Medulla oblongata (tissue), 1 donor: ENCODE measurements at regions not wholly inside any gene's neighbourhood (a gene's known extent, or its start where the extent isn't known, plus 50 kb on each side); places are given as distances from the start of the nearest gene placed in this dataset.

Experiments
- DNase-seq: peaks from one replicate; pipeline ENCODE4 v3.0.0-alpha.2; 2015; ENCODE audit errors: extremely low spot score

DNA sequence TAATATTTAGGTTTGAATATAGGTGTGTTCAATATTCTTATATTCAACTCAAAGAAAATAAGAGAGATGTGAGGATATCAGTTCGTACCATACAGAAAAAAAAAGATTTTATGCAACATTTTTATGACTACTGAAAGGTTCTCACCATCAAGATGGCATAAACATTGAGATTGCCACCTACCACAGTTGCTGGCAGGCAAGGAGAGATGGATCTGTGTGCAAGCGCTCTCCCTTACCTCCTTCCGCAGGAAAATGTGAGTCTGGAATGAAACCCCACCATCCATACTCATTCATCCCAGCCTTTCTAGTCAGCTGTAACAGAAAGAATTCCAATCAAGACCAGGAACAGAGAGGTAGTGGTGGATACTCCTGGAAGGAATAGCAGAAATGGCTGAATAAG is 376.9 kb downstream of the PPP3CA start:
- no peak for DNase-seq

DNA sequence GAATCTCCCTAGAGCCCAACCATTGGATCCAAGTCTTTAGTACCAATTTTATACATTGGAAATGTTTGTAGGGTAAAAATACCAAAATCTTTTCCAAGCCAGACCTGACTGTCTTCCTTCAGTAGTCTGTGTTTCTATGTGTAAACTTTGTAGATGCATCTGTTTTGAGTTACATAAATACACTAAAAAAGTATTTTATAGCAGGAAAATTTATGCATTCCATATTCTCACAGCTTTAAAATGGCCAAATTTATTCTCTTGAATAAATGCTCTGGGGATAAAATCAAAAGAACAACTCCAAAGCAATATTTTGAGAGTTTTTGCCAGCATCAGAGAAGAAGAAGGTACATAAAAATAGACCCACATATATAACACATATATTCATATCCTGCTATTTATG is 377.4 kb downstream of the PPP3CA start:
- DNase-seq, result no peak

DNA sequence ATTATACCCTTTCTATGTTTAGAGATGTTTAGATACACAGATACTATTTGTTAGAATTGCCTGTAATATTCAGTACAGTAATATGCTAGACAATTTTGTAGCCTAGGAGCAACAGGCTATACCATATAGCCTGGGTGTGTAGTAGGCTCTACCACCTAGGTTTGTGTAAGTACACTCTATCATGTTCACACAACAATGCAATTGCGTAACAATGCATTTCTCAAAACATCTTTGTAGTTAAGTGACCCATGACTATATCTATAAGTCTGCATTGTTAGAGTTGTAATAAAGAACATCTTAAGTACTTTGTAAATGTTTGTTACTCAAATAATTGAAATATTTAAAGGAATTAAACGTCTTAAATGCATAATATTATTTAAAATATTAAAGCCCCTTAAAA is 379.3 kb downstream of the PPP3CA start:
- DNase-seq, result no peak

GRCh38 chr4:100963627-100964026 is 383.7 kb downstream of the PPP3CA start:
- no peak for DNase-seq

DNA sequence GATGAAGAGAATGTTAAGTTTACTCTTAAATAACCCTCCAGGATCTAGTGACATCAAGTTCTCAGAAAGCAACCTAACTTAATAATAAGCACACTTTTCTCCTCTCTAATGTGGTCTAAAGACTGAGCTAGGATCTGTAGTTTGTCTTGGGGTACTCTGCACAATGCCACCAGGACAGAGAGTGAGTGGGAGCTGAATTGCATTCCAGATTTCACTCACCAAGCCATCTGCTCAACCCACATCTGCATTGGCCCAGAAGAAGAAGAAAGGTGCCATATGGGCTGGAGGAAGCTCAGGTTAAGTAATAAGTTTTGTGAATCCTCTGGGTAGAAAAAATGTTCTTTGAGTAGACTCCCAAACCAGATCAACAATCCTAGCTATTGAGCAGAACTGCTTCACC is 384.6 kb downstream of the PPP3CA start:
- no peak for DNase-seq

GRCh38 chr4:100960232-100960631 is 387.1 kb downstream of the PPP3CA start:
- no peak for DNase-seq

DNA sequence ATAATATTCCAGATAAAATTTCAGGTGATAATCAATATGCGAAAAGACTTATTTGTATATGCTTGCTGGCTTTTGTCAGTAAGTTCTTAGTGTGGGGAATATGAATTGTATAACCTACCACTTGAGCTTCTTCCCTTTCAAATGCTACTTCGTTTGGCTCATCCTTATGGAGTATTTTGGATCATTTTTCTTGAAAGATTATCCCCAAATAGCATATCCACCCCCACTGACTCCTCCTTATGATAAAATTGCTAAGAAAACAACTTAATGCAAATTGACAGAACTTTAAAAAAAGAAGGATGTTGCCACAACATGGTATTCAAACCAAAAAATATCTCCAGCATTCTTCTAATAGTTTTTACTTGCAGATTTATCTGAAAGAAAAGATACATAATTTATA is 393.3 kb downstream of the PPP3CA start:
- no peak for DNase-seq

DNA sequence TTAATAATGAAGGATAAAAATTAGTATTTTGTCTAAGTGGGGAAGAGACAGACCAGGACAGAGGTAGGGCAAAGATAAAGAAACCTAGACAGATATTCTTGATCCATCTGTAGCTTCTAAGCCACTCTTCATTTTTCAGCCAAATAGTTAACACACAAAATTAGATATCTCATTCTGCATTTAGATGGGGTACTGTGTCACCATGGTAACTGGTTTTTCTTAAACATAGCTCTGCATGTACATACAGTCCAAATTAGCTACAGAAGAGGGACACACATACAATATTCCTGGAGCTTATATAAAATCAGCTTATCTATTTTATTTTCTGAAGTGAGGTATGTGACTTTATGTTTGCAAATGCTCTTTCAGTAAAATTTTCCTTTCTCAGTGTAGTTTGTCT is 393.7 kb downstream of the PPP3CA start:
- DNase-seq, result no peak

- DNase-seq, result no peak
Measured at GRCh38 chr4:100952590-100952989, 394.7 kb downstream of the PPP3CA start.

DNA sequence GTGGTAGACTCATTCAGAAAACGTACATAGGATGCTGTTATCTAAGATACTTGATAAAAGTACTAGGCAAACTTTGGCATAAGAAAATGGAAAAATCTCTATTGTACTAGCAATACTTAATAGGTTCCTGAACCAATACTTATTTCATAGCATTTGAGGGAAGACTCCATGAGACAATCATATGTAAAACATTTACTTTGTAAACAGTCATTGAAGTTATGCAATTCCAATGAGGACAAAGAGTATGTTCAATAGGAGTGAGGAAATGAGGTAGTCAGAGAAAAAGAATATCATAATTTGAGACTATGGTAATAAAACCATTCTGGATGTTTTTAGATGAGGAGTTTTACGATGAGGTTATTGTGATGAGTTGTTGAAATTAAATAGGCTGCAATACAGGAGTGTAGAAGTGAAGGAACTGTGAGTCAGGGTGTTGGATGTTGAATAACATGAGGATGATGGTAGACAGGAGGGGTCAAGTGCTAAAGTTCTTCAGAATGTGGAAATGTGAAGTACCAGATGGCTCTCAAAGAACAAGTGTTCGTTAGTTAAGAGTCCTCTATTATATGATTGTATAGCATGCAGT is 397.9 kb downstream of the PPP3CA start:
- DNase-seq, result no peak

- DNase-seq, result no peak
Measured at GRCh38 chr4:100948911-100949310, 398.4 kb downstream of the PPP3CA start.

GRCh38 chr4:100945789-100946188 is 401.5 kb downstream of the PPP3CA start:
- no peak for DNase-seq

- DNase-seq, result no peak
Measured at GRCh38 chr4:100938698-100939097, 408.6 kb downstream of the PPP3CA start.

DNA sequence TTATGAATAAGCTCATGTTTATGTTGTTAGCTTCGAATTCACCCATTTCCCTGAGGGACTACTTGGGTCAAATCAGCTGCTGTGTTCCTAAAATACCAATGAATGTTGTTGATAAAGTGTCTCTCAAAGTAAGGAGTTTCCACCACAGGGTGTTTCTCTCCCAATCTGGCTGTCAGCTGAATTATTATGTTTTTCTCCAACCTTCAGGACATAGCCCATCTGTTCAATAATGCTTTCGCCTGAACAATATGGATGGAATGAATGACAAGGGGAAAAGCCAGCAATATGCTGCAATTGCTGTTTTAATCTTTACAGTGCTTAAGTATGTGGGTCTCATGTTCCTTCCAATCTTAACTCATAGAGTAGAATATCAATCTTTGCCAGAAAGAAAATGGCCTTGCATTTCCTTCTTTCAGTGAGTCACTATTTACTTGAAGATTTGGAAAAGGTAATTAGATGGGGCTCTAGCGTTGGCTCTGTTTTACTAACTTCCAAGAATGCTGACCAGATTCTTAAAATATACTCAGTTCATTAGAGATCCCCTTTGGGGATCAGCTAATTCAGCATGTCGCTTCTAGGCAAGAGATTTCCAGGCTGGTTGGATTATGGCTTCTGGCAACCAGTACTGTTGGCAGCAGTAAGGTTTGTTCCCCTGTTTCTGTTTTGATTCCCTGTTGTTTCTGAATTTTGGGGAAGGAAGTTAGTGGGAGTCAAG is 410.5 kb downstream of the PPP3CA start:
- no peak for DNase-seq

DNA sequence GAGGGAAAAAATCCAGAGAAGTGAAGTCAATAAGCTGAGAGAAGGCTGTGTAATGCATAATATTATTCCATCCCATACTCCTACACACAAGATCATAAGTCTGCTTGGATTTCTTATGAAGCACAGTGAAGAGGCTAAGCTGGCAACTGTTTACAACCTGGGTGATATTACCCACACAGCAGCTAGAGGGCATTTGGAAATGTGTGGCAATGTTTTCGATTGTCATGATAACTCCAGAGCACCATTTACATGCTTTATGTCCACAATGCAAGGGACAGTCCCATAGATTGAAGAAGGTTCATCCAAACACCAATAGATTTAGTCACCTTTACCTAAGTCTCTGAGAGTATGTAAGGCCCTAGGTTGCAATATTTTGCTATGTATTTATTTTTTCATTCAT is 412.2 kb downstream of the PPP3CA start:
- no peak for DNase-seq

DNA sequence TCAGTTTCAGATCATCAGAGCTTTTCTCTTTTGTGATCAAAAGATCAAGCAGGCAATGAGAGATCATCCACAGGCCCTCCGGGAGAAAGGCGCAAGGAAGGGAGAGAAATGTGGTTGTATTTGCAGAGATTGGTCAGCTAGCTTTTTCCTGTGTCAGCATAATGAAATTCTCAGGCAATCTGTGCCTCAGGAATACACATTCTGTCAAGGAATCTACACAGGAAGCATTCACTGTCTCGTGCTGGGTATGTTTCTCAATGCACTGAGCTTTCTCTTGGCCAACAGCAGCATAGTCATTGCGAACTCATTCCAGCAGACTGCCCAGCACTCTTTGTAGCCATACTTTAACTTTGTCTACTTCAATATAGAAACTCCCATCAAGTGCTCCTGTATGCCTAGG is 413.7 kb downstream of the PPP3CA start:
- DNase-seq, result no peak

- no peak for DNase-seq
Measured at GRCh38 chr4:100929758-100930157, 411.9 kb upstream of the EMCN start.

- no peak for DNase-seq
Measured at GRCh38 chr4:100929135-100929534, 411.3 kb upstream of the EMCN start.

- DNase-seq, result no peak
Measured at GRCh38 chr4:100926039-100926717, 408.4 kb upstream of the EMCN start.

DNA sequence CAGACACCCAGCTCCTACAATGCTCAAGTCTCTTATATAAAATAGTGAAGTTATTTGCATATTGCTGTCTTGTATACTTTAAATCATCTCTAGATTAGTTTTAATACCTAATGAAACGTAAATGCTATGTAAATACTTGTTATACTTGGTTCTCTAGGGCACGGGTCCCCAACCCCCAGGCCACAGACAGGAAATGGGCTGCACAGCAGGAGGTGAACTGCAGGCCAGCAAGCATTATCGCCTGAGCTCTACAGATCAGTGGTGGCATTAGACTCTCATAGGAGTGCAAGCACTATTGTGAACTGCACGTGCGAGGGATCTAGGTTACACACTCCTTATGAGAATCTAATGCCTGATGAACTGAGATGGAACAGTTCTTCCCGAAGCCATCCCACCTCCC is 395.9 kb upstream of the EMCN start:
- no peak for DNase-seq

DNA sequence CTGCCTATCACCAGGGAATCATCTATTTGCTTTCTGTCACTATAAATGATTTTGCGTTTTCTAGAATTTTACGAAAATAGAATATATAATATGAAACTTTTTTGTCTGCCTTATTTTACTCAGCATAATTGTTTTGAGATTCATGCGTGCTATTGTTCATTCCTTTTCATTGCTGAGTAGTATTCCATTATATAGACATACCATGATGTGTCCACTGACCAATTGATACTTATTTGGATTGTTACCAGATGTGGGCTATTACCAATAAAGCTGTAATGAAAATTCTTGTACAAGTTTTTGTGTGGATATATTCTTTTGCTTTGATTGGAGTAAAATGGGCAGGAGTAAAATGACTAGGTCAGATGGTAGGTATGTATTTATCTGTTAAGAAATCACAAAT is 390.7 kb upstream of the EMCN start:
- DNase-seq, result no peak

DNA sequence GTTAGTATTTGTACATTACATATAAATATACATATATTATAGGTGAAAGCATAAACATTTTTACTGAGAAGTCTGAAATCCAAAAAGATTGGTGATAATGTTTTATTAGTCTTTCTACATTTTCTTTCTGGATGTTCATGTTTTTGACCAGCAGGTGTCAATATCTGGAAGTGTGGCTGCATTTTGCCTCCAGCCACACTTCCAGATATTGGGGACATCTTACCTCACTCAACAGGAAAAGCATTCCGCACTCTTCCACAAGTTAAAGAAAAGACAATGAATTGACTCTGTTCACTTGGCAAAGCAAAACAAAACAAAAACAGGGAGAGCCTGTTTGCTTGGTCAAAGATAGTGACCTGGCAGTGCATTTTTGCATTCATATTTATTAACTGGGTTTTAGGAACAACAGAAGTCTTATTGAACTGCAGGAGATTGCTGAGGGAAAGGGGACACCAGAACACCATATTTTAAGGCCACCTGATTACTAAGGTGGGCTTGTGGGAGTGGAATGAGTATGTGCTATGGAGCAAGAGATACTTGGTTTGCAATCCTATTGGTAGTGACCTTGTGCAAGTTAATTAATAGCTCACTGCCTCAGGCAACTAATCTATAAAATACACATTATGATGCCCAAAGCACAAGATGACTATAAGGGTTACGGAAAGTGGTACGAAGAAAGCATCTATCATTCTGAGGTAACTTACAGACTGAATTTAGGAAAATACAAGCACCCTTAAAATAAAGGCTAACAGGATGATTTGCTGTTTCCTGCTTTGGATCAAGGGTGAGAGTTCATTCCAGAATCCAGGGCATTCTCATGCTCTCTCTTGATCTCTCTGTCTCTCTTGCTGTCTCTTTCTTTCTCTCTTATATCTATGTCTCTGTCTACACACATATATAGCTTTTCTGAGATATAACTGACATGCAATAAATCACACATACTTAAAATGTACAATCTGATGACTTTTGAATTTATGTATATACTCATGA is 389.9 kb upstream of the EMCN start:
- peak; percentile 28 for DNase-seq
